T-helper 2 cell treated with Interferon-gamma antibody and Interleukin-4, amounts not matched to agents 100 ng/mL and 5 ng/mL, for 36 hours (primary cell): ENCODE measurements at regions not wholly inside any gene's neighbourhood (a gene's known extent, or its start where the extent isn't known, plus 50 kb on each side); places are given as distances from the start of the nearest gene placed in this dataset.

ENCODE experiments used
- intact Hi-C: fragments of 100-400 bp; cut with micrococcal nuclease; formaldehyde crosslinking; loops from one replicate; pipeline ENCODE4 v1.15.1; 2023

GRCh38 chr2:78910376-78910775 lies 115.1 kb upstream of the REG3G start:
- intact Hi-C loops, result no loop called here

- intact Hi-C loops, result no loop called here
Observed at GRCh38 chr2:78913257-78913656, 112.2 kb upstream of the REG3G start.

GRCh38 chr2:78925258-78925657 lies 100.2 kb upstream of the REG3G start:
- intact Hi-C loops, result no loop called here

- intact Hi-C loops, result no loop called here
Observed at GRCh38 chr2:78928502-78928901, 97.0 kb upstream of the REG3G start.

GRCh38 chr2:78940998-78941397 lies 84.5 kb upstream of the REG3G start:
- intact Hi-C loops, result no loop called here

- intact Hi-C loops, result no loop called here
Observed at GRCh38 chr2:78941751-78942150, 83.8 kb upstream of the REG3G start.

- intact Hi-C loops, result no loop called here
Observed at GRCh38 chr2:78963881-78964280, 61.6 kb upstream of the REG3G start.

- intact Hi-C loops, result no loop called here
Observed at GRCh38 chr2:78967294-78967693, 58.2 kb upstream of the REG3G start.

GRCh38 chr2:78973630-78974029 lies 51.9 kb upstream of the REG3G start:
- intact Hi-C loops, result no loop called here
